ENCODE measurements at regions not wholly inside any gene's neighbourhood (a gene's known extent, or its start where the extent isn't known, plus 50 kb on each side); places are given as distances from the start of the nearest gene placed in this dataset.

- TF ChIP-seq ZNF79 (CRISPR knock-in tag; IDR thresholded peaks at IDR 0.05; ENCODE audit: low read depth) (no peak), FOXM1 (IDR thresholded peaks at IDR 0.05; ENCODE audit: low read depth) (no peak), FOXM1 (CRISPR knock-in tag; IDR thresholded peaks at IDR 0.05; ENCODE audit: low read depth) (no peak), ZSCAN29 (IDR thresholded peaks at IDR 0.05) (no peak), C11orf30 (IDR thresholded peaks at IDR 0.05; ENCODE audit: low read depth) (no peak), CHD2 (IDR thresholded peaks at IDR 0.05; ENCODE audit: low read depth, low read length) (no peak), KAT8 (IDR thresholded peaks at IDR 0.05; ENCODE audit: low read depth) (no peak), ZNF324 (CRISPR knock-in tag; IDR thresholded peaks at IDR 0.05) (no peak), CEBPB (tag; IDR thresholded peaks at IDR 0.05) (no peak), PYGO2 (tag; IDR thresholded peaks at IDR 0.05) (no peak)
Measured at GRCh38 chr13:40125336-40125735, 469.9 kb downstream of the COG6 start (continued).

- intact Hi-C loops (cut with micrococcal nuclease) (no loop called here), in situ Hi-C loops (cut with MboI) (no loop called here)
- no peaks in the 10 kb centered on the region for H4K20me1 ChIP-seq (replicated peaks; ENCODE audit: control insufficient read depth, insufficient read depth, low read length)
- no peak overlapping the region for H3K27ac ChIP-seq (ENCODE audit: extremely low read depth, low read depth, low read length)
- FAIRE-seq, result no peak
- no peak overlapping the region for H3K4me2 ChIP-seq (ENCODE audit: insufficient read depth, low read length)
- no peaks in the 10 kb centered on the region for H3K27me3 ChIP-seq (ENCODE audit: control insufficient read depth in 2 of 2, insufficient read depth in 2 of 2, low read length in 2 of 2)
- no peak for DNase-seq (ENCODE audit: extremely low read depth in 1 of 4, low spot score in 3 of 4)
- 0% methylated on average over 4 of the region's 7 CpGs for WGBS (ENCODE audit: insufficient coverage, low coverage, missing lambda C conversion rate)
- no peaks in the 10 kb centered on the region for H3K36me3 ChIP-seq (ENCODE audit: control insufficient read depth, insufficient read depth, low read length)
- no peaks in the 10 kb centered on the region for H3K9me1 ChIP-seq (ENCODE audit: control insufficient read depth, insufficient read depth, low read length)
- no peaks in the 10 kb centered on the region for H3K79me2 ChIP-seq (ENCODE audit: control insufficient read depth, insufficient read depth, low read length)
- ChIA-PET CTCF (ENCODE audit: low intra/inter-chr PET ratio) (no interaction called here), POLR2A (no interaction called here)
- no peak overlapping the region for H2AFZ ChIP-seq (ENCODE audit: low read depth, low read length)
- H3K9me3 ChIP-seq (replicated peaks; ENCODE audit: control insufficient read depth, insufficient read depth, low read depth, low read length), result no peaks in the 10 kb centered on the region
- H3K9ac ChIP-seq (ENCODE audit: insufficient read depth in 1 of 2, low read depth in 2 of 2, low read length in 2 of 2), result no peak overlapping the region
- ATAC-seq, result no peak
- BruUV-seq (replicated peaks), result no TSS peak
- no peaks in the 10 kb centered on the region for H3K4me1 ChIP-seq (replicated peaks in 1 of 2; ENCODE audit: control insufficient read depth in 2 of 2, insufficient read depth in 2 of 2, low read length in 2 of 2)
- no peak overlapping the region for H3K4me3 ChIP-seq
- TF ChIP-seq ZNF41 (CRISPR knock-in tag; conservative IDR thresholded peaks at IDR 0.05) (no peak), EHMT2 (IDR thresholded peaks at IDR 0.05) (no peak), AFF4 (CRISPR knock-in tag; IDR thresholded peaks at IDR 0.05) (no peak), YY1 (IDR thresholded peaks at IDR 0.05; ENCODE audit: borderline replicate concordance in 1 of 3, control insufficient read depth in 1 of 3, extremely low read depth in 1 of 3, insufficient read depth in 3 of 3, insufficient read length in 1 of 3, insufficient replicate concordance in 2 of 3, low read depth in 1 of 3, low read length in 2 of 3) (no peak), MYNN (IDR thresholded peaks at IDR 0.05) (no peak), MYNN (CRISPR knock-in tag; IDR thresholded peaks at IDR 0.05) (no peak), HMG20A (CRISPR knock-in tag; conservative IDR thresholded peaks at IDR 0.05) (no peak), U2AF1 (optimal IDR thresholded peaks at IDR 0.05; ENCODE audit: low read depth, low read length) (no peak)
Measured at GRCh38 chr13:40126306-40127085, 471.0 kb downstream of the COG6 start.
